AG09319 (cell line): ENCODE measurements at regions not wholly inside any gene's neighbourhood (a gene's known extent, or its start where the extent isn't known, plus 50 kb on each side); places are given as distances from the start of the nearest gene placed in this dataset.

ENCODE experiments used
- DNase-seq: peaks from one replicate; pipeline ENCODE4 v3.0.0-alpha.2; 2010; ENCODE audit warnings: low read depth; ENCODE audit errors: extremely low read depth
- CTCF ChIP-seq: IDR thresholded peaks from 2 replicates; pipeline ENCODE4 v1.5.1; 2011; ENCODE audit warnings: low read depth, mild to moderate bottlenecking, inconsistent platforms, low read length, moderate library complexity

- no peak for DNase-seq
- TF ChIP-seq CTCF: no peak
Observed at GRCh38 chr13:74062933-74063332, 71.3 kb downstream of the KLF12 start.

- no peak for TF ChIP-seq CTCF
- peak; percentile 10 for DNase-seq
Observed at GRCh38 chr13:74061926-74062595, 72.1 kb downstream of the KLF12 start.

- no peak for TF ChIP-seq CTCF
- no peak for DNase-seq
Observed at GRCh38 chr13:74056801-74057542, 77.2 kb downstream of the KLF12 start.

- DNase-seq: no peak
- no peak for TF ChIP-seq CTCF
Observed at GRCh38 chr13:74052402-74052928, 81.7 kb downstream of the KLF12 start.

GRCh38 chr13:74048756-74049155 lies 85.4 kb downstream of the KLF12 start:
- no peak for TF ChIP-seq CTCF
- DNase-seq: no peak

GRCh38 chr13:74047931-74048600 lies 86.1 kb downstream of the KLF12 start:
- no peak for TF ChIP-seq CTCF
- DNase-seq: no peak

- DNase-seq: no peak
- TF ChIP-seq CTCF: no peak
Observed at GRCh38 chr13:74046431-74046830, 87.8 kb downstream of the KLF12 start.
